HUES6 (cell line): ENCODE measurements at regions not wholly inside any gene's neighbourhood (a gene's known extent, or its start where the extent isn't known, plus 50 kb on each side); places are given as distances from the start of the nearest gene placed in this dataset.

Experiments used
- H3K27ac ChIP-seq: 2 replicates; pipeline ENCODE4 v1.7.0; 2013; ENCODE audit warnings: low read depth, mild to moderate bottlenecking, low read length, inconsistent platforms
- H3K27me3 ChIP-seq: 2 replicates; pipeline ENCODE4 v1.6.1; 2013; ENCODE audit warnings: low read length; ENCODE audit not compliant: control insufficient read depth, insufficient read depth
- H3K36me3 ChIP-seq: 2 replicates; pipeline ENCODE4 v1.6.1; 2013; ENCODE audit warnings: low read length; ENCODE audit not compliant: control insufficient read depth, insufficient read depth
- H3K4me1 ChIP-seq: 2 replicates; pipeline ENCODE4 v1.6.1; 2013; ENCODE audit warnings: low read length; ENCODE audit not compliant: control insufficient read depth, insufficient read depth
- H3K4me3 ChIP-seq: 2 replicates; pipeline ENCODE4 v1.5.1; 2013; ENCODE audit warnings: low read depth, low read length
- H3K9ac ChIP-seq: one replicate; pipeline ENCODE4 v1.6.1; 2013; ENCODE audit warnings: mild to moderate bottlenecking, low read length
- H3K9me3 ChIP-seq: 2 replicates; pipeline ENCODE4 v1.6.1; 2013; ENCODE audit warnings: low read depth, low read length; ENCODE audit not compliant: control insufficient read depth, insufficient read depth

DNA sequence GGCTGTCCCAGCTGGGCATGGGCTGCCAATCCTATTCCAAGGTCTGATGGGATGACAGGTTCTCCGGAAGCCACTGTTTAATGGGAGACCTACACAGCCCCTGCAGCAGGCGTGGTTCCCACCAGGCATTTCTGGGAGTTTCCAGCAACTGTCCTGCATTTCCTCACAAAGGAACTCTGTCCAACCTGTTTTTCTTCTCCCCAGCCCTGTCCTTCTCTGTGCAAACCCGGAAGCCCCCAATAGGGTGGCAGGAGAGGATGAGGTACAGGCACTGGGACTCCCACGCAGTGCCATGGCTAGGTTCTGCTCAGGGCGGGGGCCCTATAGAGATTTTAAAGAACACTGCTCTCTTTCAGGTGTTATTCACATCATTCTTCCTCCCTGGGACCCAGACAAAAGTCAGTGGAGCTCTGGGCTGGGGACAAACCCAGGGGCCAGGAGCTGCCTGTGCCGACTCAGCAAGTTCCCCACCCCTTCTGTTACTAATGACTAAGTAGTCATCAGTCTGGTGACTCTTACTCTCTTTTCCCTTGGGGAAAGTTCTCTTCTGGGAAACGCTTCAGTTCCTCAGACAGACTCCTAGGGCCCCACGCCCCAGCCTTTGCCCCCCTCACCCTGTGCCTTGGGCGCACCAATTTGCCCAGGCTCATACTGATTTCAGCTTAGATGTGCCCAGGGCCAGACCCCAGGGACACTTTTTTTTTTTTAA lies 97.7 kb downstream of the CD47 start:
- H3K9me3 ChIP-seq: no peaks in the 10 kb centered on the region
- H3K27ac ChIP-seq: no peak overlapping the region
- H3K9ac ChIP-seq: no peak overlapping the region
- no peak overlapping the region for H3K4me3 ChIP-seq
- H3K27me3 ChIP-seq: no peaks in the 10 kb centered on the region
- no peaks in the 10 kb centered on the region for H3K36me3 ChIP-seq
- H3K4me1 ChIP-seq: peaks cover 7% of the 10 kb centered on the region; the same call in 1 of the 2 replicates

DNA sequence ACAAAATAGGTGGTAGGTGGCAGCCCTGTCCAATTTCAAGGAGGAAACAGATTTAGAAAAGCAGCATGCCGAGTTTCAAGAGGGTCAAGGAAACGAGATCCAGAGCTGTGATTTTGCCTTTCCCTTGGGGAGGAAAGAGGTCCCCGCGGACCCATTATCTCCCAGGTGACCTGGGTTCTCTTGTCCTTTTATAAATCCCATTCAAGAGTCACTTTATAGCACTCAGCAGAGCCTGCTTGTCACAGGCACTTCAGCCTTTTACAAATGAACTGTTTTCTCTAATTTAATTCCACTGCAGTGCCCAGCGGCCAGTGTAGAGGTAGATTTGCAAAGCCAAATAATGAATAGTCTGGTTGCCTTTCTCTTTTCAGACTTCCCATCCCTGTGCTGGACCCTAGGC lies 99.9 kb downstream of the CD47 start:
- Histone ChIP-seq H3K9ac (no peak overlapping the region), H3K27me3 (no peaks in the 10 kb centered on the region), H3K27ac (no peak overlapping the region), H3K36me3 (no peaks in the 10 kb centered on the region), H3K4me1 (no peaks in the 10 kb centered on the region), H3K4me3 (no peak overlapping the region), H3K9me3 (no peaks in the 10 kb centered on the region)

DNA sequence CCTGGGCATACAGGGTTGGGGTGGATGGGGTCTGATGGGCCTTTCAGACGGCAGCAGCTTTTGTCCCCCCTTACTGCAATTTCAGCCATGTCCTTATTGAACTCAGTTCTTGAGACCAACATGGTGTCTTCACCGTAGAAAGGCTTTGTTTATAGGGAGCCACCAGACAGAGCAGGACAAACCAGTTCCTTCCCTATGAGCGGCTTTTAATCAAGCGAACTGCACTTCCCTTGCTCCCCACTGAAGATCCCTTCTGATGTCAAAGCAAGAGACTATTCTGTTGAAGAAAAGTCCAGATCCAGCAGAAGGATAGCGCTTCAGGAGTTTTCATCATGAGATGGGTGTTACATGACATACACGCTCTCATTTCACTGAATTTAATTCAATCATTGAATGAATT lies 100.4 kb downstream of the CD47 start:
- Histone ChIP-seq H3K4me1 (no peaks in the 10 kb centered on the region), H3K36me3 (no peaks in the 10 kb centered on the region), H3K9me3 (no peaks in the 10 kb centered on the region), H3K9ac (no peak overlapping the region), H3K27me3 (no peaks in the 10 kb centered on the region), H3K4me3 (no peak overlapping the region), H3K27ac (no peak overlapping the region)

DNA sequence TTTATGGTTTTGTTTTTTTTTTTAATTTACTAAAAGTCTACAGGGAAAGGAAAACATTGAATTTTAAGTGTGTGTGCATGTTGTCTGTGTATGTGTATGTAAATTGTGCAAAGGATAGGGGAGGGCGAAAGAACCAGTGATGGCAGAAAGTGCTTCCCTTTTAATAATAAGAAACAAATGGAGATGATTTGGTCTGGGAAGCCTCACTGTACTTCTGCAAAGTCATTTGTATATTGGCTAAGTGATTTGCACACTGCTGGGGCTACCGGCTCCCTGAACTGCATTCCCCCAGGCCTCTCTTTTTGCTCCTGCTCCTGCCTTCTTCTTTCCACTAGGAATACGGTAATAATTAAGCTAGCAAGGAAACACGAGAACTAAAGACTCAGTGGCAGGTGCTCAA lies 101.2 kb downstream of the CD47 start:
- Histone ChIP-seq H3K4me1 (no peaks in the 10 kb centered on the region), H3K27ac (no peak overlapping the region), H3K4me3 (no peak overlapping the region), H3K9me3 (no peaks in the 10 kb centered on the region), H3K36me3 (no peaks in the 10 kb centered on the region), H3K27me3 (no peaks in the 10 kb centered on the region), H3K9ac (no peak overlapping the region)

DNA sequence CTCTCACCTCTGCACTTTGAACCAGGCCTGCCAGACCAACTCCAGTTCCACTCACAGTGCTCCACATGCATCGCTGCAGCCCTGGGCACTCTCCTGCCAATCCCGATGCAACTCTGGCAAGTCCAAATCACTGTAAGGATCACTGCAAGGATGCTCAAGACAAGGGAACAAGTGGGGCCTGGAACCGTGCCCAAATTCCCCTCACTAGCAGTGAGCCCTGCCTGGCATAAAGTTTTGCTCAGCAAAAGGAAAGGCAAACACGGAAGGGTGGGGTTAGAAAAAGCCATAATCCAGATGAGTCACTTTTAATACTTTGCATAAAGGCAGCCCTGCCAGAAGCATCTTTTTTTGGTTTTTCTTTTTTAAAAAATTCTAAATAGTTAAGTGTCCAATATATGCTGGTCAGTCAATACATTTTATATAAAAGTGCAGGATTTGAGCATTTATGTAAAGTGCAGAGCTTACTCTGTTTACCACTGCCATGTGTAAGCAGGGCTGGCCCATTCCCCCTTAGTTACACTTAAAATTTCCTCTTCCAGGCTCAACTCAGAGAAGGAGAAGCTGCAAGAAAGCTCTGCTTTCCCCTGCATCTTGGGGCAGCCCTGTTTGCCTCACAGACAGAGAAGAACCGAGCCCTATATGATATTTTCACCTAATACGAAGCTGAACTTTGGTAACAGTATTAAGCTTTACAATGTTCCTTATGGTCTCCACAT lies 102.2 kb downstream of the CD47 start:
- H3K36me3 ChIP-seq: no peaks in the 10 kb centered on the region
- H3K4me3 ChIP-seq: no peak overlapping the region
- no peak overlapping the region for H3K9ac ChIP-seq
- H3K27me3 ChIP-seq: no peaks in the 10 kb centered on the region
- no peaks in the 10 kb centered on the region for H3K9me3 ChIP-seq
- H3K4me1 ChIP-seq: no peaks in the 10 kb centered on the region
- H3K27ac ChIP-seq: no peak overlapping the region

DNA sequence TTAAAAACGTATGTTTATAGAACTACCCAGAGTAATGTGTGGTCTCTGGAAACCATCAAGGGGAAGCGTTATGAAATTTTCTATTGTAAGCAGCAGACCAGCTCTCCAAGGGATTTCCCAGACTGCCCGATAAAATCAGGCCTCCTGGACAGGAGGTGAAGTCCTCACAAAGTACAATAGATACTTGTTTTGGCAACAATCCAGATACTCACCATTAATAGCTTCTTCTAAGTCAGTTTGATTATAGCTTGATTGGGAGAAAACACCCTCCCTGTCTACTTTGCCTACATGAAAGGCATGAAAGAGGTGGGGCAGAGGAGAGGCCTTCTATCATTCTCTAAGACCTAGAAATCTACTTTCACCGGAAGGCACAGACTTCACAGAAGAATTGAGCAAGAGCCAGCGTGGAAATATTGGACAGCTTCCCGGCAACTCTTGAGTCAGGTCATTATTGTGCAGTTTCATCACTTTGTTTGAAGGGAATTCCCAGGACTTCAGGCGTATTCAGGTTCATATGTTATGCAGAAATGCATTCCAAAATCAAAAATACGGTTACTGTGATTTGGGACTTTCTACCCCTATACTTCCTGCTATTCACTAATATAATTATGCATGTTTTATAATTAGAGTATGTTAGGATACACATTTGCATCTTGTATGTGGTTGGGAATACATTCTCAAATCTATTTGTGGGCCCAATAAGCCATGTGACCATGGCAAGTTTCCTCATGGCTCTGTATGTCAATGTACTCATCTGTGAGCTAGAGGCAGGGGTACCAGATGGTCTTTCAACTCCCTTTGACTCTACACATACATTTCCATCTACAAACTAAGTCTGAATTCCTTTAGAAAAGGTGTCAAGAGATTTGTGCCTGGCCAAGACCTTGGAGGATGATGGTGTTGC lies 103.5 kb downstream of the CD47 start:
- no peak overlapping the region for H3K9ac ChIP-seq
- no peak overlapping the region for H3K27ac ChIP-seq
- no peaks in the 10 kb centered on the region for H3K9me3 ChIP-seq
- H3K4me3 ChIP-seq: no peak overlapping the region
- no peaks in the 10 kb centered on the region for H3K27me3 ChIP-seq
- H3K4me1 ChIP-seq: no peaks in the 10 kb centered on the region
- H3K36me3 ChIP-seq: no peaks in the 10 kb centered on the region

DNA sequence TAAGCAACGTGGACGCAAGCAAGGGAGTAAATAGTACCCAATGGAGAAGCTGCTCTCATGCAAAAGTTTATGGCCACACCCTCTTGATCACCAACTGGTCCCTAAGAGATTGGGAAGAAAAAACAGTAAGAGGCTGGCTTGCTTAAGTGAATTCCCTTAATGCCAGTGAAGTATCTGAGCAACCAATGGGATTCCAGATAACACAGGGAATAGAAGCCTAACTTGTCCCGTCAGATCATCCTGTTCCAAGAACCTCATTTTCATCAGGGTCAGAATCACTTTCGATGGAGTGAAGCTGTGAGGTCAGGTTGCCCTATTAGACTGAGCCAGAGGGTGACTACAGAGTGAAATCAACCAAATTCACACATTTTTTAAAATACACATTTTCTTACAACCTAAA lies 104.3 kb downstream of the CD47 start:
- Histone ChIP-seq H3K9ac (no peak overlapping the region), H3K36me3 (no peaks in the 10 kb centered on the region), H3K27me3 (no peaks in the 10 kb centered on the region), H3K27ac (no peak overlapping the region), H3K4me1 (peaks cover 6% of the 10 kb centered on the region), H3K4me3 (no peak overlapping the region), H3K9me3 (no peaks in the 10 kb centered on the region)

DNA sequence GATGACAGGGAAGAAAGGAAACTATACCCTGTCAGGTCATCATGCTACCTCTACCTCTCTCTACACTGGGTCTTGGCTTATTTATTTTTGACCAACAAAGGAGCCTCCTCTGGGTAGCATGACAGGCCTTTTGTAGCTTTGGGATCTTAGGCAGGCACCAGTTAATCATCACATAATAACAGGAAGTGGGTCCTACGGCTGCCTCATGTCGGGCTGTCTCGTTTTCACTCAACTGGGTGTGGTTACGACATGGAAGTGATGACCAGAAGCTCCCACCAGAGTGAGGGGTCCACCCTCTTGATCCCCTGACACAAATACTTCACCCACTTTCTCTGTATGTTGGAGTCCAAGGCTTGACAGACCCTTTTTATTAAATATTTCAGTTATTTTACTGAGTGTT lies 105.3 kb downstream of the CD47 start:
- Histone ChIP-seq H3K4me1 (peaks cover 7% of the 10 kb centered on the region), H3K9ac (no peak overlapping the region), H3K4me3 (no peak overlapping the region), H3K27me3 (no peaks in the 10 kb centered on the region), H3K9me3 (no peaks in the 10 kb centered on the region), H3K27ac (no peak overlapping the region), H3K36me3 (no peaks in the 10 kb centered on the region)

DNA sequence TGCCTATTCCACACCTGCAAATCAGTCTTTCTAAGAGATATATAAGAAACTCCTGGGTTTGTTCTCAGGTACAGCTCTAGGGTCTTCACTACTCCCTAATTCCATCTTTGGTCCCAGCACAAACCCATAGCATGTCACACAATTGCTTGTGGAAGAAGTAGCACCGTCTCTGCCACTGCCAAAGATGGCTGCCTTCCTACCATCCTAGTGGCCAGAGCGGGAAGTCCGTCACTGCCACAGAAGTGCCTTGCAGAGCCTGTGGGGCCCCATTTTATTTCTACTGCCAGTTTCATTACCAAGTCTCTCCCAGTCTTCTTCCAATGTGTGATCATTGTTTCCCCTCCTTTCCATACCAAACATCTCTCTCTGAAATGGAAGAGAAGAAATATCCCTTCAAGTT lies 107.6 kb downstream of the CD47 start:
- no peak overlapping the region for H3K9ac ChIP-seq
- peaks cover 7% of the 10 kb centered on the region for H3K4me1 ChIP-seq
- H3K36me3 ChIP-seq: no peaks in the 10 kb centered on the region
- no peaks in the 10 kb centered on the region for H3K9me3 ChIP-seq
- no peaks in the 10 kb centered on the region for H3K27me3 ChIP-seq
- no peak overlapping the region for H3K27ac ChIP-seq
- H3K4me3 ChIP-seq: no peak overlapping the region

DNA sequence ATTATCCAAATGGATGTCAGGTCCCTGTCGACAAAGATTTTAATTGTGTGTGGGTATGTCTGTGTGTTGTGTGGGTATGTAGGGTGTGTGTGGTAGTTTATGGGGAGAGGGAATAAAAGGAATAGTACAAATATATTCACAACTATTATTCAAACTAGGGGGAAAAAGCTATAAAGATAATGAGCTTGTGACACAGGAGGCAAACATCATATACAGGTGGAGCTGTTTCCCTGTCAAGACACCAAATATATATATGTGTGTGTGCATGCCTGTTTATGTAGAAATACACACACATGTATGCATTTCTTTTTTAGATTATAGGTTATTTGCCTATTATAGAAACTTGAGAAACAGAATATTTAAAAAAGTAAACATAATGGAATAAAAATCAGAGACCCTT lies 108.7 kb downstream of the CD47 start:
- Histone ChIP-seq H3K27ac (no peak overlapping the region), H3K4me3 (no peak overlapping the region), H3K9me3 (no peaks in the 10 kb centered on the region), H3K4me1 (peaks cover 7% of the 10 kb centered on the region), H3K27me3 (no peaks in the 10 kb centered on the region), H3K9ac (no peak overlapping the region), H3K36me3 (no peaks in the 10 kb centered on the region)
